GM10248 (cell line): ENCODE measurements at regions not wholly inside any gene's neighbourhood (a gene's known extent, or its start where the extent isn't known, plus 50 kb on each side); places are given as distances from the start of the nearest gene placed in this dataset.

ENCODE experiments used
- CTCF ChIA-PET: fragments of 300-600 bp; sonication (Branson Sonifier 250); formaldehyde crosslinking; extraction: SDS; loops from one replicate; lab custom pipeline; 2021; ENCODE audit warnings: antibody characterized with exemption; lab: Yijun Ruan, JAX
- POLR2A ChIA-PET: fragments of 350-650 bp; sonication (Branson Sonifier 250); formaldehyde crosslinking; extraction: SDS; loops from one replicate; lab custom pipeline; 2020; ENCODE audit warnings: antibody characterized with exemption; lab: Yijun Ruan, JAX
- DNase-seq: peaks from one replicate; pipeline ENCODE4 v3.0.0; 2012; ENCODE audit errors: extremely low spot score
- CTCF ChIP-seq: IDR thresholded peaks from 2 replicates; pipeline ENCODE4 v1.5.1; 2012; ENCODE audit warnings: mild to moderate bottlenecking, low read depth; ENCODE audit errors: extremely low read depth, missing control alignments, control extremely low read depth

DNA sequence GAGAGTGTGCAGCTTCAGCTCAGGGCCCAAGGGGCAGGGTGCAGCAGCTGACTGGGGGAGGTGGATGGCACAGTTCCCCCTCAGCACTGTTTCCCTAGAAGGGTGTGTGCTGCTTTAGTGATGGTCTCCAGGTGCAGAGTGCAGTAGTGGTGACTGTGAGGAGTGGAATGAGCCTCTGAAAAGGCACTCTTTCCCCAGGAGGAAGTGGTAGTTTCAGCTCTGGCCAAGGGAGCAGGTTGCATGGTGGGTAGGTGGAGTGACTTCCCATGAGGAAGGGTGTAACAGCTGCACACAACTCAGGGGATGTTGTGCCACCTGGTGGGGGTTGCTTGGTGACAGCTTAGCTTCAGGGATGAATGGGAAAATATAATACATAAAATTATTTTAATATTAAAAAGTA lies 251.5 kb upstream of the NXPH2 start:
- peak; percentile 8 for DNase-seq
- TF ChIP-seq CTCF, result peak; percentile 3
- CTCF ChIA-PET, result interaction anchor here (1.1 to 2.4 kb wide), 8 partner anchors 9 to 1120 kb away, joined by 3 to 13 read pairs (median 4); no protein-coding TSS in a partner anchor
- POLR2A ChIA-PET, result no interaction called here

DNA sequence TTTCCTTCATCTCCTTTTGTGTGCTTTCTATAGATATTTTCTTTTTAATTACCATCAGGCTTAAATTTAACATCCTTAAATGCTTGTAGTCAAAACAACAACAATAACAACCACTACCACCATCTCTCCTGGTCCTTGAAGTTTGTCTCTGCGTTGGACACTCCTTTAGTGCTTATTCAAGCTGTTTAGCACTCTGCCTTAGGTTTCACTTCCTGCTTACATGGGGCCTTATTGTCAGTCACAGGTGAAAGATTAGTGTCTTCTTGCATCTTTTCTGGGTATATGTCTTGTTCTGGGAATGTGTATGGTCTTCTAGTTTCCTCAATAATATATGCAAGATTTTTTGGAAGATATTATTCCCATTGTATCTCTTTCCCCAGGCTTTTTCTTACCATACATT lies 240.1 kb upstream of the NXPH2 start:
- POLR2A ChIA-PET, result no interaction called here
- CTCF ChIA-PET, result interaction anchor here (1.1 kb wide), 1 partner anchor 22 kb away, joined by 3 read pairs; no protein-coding TSS in a partner anchor

DNA sequence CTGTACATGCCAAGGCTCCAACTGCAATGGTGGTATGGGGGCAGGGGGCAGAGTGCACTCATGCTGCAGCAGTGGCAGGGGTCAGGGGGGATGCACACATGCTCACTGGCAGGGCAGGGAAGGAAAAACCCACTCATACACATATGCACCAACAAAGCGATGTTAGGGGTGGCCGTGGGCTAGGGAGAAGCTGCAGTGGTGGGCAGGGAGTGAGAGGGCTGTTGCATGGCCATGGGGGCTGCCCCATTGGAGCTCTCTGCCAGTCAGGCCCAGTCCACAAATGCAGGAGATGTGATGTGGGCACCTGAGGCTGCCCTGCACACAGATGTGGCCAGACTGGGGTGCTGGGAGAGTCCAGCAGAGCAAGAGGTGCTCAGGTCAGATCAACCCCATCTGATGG lies 238.1 kb upstream of the NXPH2 start:
- POLR2A ChIA-PET, result no interaction called here
- no peak for TF ChIP-seq CTCF
- DNase-seq, result no peak

More for the DNA sequence above, 240.1 kb upstream of the NXPH2 start:
- no peak for TF ChIP-seq CTCF
- DNase-seq, result no peak

GRCh38 chr2:139007130-139007529 lies 226.9 kb upstream of the NXPH2 start:
- POLR2A ChIA-PET, result no interaction called here
- DNase-seq, result no peak
- no peak for TF ChIP-seq CTCF
- CTCF ChIA-PET, result interaction anchor here (0.9 to 1.2 kb wide), 2 partner anchors 9 to 25 kb away, joined by 3 read pairs; no protein-coding TSS in a partner anchor

More for the DNA sequence above, 238.1 kb upstream of the NXPH2 start:
- CTCF ChIA-PET, result interaction anchor here (1.1 kb wide), 1 partner anchor 13 kb away, joined by 4 read pairs; no protein-coding TSS in a partner anchor

GRCh38 chr2:139000131-139000785 lies 220.1 kb upstream of the NXPH2 start:
- CTCF ChIA-PET, result interaction anchor here (1.5 kb wide), 1 partner anchor 9 kb away, joined by 4 read pairs; no protein-coding TSS in a partner anchor
- no peak for DNase-seq
- POLR2A ChIA-PET, result no interaction called here
- TF ChIP-seq CTCF, result no peak

DNA sequence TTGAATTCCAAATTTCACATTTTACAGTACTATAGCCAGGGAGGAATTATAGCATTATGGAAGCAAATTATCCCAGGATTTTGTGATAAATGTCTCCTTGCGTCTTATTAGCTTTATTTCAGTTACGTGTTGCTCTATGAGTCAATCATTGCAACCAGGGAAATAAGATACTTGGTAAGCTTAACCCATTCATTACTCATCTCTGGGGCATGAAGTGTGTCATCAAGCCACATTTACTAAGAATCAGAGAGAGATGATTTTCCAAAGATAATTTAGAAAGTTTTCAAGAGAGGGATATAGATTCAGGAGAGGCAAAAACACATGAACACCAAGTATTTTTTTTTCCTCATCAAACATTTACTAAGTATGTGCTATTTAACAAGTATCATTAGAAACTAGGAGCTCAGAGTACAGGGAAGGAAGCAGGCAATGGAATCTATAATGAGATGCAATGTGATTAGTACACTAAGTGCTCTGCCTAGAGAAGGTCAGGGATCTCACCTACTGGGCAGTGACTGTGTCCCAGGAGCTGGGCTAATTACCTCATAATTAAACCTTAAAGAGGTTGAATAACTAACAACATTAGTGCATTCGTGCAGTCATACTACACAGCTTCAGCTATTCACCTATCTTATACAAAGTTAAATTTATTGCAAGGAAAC lies 217.8 kb upstream of the NXPH2 start:
- TF ChIP-seq CTCF, result no peak
- CTCF ChIA-PET, result interaction anchor here (0.9 to 1.3 kb wide), 3 partner anchors 9 to 22 kb away, joined by 3 read pairs; no protein-coding TSS in a partner anchor
- DNase-seq, result no peak
- POLR2A ChIA-PET, result no interaction called here
